ENCODE measurements at regions not wholly inside any gene's neighbourhood (a gene's known extent, or its start where the extent isn't known, plus 50 kb on each side); places are given as distances from the start of the nearest gene placed in this dataset.

DNA sequence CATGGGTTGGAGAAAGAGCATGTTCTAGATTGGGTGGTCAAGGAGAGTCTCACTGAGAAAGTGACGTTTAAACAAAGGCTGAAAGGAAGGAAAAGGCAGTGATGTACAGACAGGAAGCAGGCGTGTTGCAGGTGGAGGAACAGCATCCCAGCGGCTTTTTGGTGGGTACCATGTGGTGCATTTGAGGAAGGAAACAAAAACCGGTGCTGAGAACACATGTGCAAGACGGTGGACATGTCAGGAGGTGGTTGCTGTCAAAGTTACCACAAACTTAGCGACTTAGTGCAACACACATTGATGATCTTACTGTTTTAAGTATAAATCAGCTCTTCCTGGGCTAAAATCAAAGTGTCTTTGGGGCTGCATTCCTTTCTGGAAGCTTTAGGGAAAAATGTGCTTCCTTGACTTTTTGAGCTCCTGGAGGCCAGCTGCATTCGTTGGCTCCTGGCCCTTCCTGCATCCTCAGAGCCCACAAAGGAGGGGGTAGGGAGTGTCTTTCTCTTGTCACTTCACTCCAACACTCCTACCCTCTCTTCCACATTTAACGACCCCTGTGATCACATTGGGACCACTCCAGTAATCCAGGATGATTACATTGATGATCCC, 380.6 kb downstream of the FBXO15 start:
- DNase-seq (ENCODE audit: low spot score), result no peak
- in situ Hi-C loops (cut with HindIII; ENCODE audit: low sequenced_read_pairs), result no loop called here

GRCh38 chr18:73758446-73758845, 389.2 kb downstream of the FBXO15 start:
- no peak for DNase-seq (ENCODE audit: low spot score)
- in situ Hi-C loops (cut with HindIII; ENCODE audit: low sequenced_read_pairs), result no loop called here

DNA sequence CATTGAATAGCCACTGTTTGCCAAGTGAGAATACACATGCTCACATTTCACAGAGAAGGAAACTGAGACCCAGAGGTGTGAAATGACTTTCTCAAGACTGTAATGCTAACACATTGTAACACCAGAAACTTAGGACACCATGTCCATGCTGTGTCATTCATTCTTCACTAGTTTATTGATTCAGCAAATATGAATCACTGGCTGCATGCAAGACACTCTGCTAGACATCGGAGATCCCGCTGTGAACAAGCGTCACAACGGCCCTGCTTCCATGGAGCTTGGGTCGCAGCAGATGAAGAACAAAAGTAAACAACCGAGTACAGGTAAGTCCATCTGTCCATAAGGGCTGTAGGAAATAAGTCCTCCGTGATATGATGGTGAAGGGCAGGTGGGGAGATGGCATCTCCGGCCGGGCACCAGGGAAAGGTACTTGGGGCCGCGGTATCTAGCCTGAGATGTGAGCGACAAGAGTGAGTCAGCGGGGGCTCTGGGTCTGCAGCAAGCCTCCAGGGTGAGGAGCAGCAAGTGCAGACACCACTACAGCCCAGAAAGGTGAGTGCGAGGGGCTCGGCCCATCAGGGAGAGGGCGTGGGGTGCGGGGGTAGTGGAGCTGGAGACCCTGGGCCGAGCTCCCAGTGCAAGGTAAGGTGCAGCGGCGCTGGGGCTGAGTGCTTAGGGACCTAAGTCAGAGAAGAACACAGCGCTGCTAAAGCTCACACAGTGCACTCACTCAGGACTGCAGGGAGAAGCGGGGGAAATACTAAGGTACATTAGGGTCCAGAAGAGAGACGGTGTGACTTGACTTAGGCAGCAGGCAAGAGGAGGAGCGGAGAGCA, 391.2 kb downstream of the FBXO15 start:
- no peak for DNase-seq (ENCODE audit: low spot score)
- in situ Hi-C loops (cut with HindIII; ENCODE audit: low sequenced_read_pairs), result no loop called here

- DNase-seq (ENCODE audit: low spot score), result no peak
- in situ Hi-C loops (cut with HindIII; ENCODE audit: low sequenced_read_pairs), result no loop called here
Measured at GRCh38 chr18:73752965-73753364, 394.7 kb downstream of the FBXO15 start.

GRCh38 chr18:73752546-73752945, 395.1 kb downstream of the FBXO15 start:
- in situ Hi-C loops (cut with HindIII; ENCODE audit: low sequenced_read_pairs), result no loop called here
- DNase-seq (ENCODE audit: low spot score), result no peak

- DNase-seq (ENCODE audit: low spot score), result no peak
- in situ Hi-C loops (cut with HindIII; ENCODE audit: low sequenced_read_pairs), result no loop called here
Measured at GRCh38 chr18:73750052-73750451, 397.6 kb downstream of the FBXO15 start.

GRCh38 chr18:73749304-73749703, 398.3 kb downstream of the FBXO15 start:
- in situ Hi-C loops (cut with HindIII; ENCODE audit: low sequenced_read_pairs), result no loop called here
- DNase-seq (ENCODE audit: low spot score), result no peak

- DNase-seq (ENCODE audit: low spot score), result no peak
- in situ Hi-C loops (cut with HindIII; ENCODE audit: low sequenced_read_pairs), result no loop called here
Measured at GRCh38 chr18:73748731-73749130, 398.9 kb downstream of the FBXO15 start.

- in situ Hi-C loops (cut with HindIII; ENCODE audit: low sequenced_read_pairs), result no loop called here
- DNase-seq (ENCODE audit: low spot score), result no peak
Measured at GRCh38 chr18:73746101-73746500, 401.5 kb downstream of the FBXO15 start.

GRCh38 chr18:73742957-73743356, 404.7 kb downstream of the FBXO15 start:
- in situ Hi-C loops (cut with HindIII; ENCODE audit: low sequenced_read_pairs), result no loop called here
- DNase-seq (ENCODE audit: low spot score), result no peak

DNA sequence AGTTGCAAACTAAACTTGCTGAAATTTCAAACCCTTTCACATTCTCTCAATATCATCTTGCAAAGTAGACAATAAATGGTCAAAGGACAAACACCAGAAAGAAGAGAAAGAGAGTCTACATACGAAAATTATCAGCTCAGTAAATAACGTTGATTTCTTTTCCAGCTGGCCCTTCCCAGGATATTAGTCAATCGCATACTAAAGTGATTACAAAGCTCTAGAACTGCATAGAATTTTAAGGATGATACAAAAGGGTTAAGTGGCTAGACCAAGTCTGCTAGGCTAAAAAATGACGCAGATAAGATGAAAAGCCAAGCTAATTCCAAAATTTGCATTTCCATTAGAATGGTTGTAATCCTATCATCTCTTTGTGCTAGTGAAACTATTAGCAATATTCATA, 405.7 kb downstream of the FBXO15 start:
- no peak for DNase-seq (ENCODE audit: low spot score)
- in situ Hi-C loops (cut with HindIII; ENCODE audit: low sequenced_read_pairs), result no loop called here

- in situ Hi-C loops (cut with HindIII; ENCODE audit: low sequenced_read_pairs), result no loop called here
- no peak for DNase-seq (ENCODE audit: low spot score)
Measured at GRCh38 chr18:73739098-73739497, 408.5 kb downstream of the FBXO15 start.

DNA sequence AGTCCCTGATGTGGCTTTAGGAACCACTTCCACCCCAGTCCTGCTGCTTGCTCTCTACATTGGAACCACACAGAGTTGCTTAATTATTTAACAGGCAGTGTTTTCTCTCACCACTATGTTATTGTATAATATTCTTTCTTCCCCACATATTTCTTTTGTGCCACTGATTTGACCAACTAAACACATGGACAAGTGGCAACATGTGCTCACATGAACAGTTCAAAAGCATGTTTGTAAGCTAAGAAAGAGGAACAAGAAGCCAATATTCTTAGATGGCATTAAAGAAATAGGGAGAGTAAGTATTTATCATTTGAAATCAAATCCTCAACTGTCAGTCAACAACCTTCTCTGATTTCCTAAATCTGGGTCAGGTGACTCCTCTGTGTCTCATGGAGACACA, 409.6 kb downstream of the FBXO15 start:
- in situ Hi-C loops (cut with HindIII; ENCODE audit: low sequenced_read_pairs), result no loop called here

DNA sequence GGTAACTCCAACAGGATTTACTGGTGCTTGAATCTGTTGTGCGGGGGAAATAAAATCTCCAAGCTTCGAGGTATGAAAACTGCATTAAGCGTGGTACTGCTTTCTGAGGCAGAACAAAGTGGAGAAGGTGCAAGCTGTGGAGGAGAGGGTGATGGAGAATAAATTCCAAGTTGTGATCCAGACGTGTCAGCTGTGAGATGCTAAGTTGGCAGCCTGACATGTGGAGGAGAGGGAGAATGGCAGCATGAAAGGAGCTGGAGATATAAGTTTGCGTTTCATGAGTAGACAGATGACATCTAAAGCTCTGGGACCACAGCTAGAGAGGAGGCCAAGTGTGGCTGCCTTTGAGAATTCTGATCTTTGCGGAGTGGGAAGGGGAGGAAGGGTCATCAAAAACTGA, 411.8 kb downstream of the FBXO15 start:
- DNase-seq (ENCODE audit: low spot score), result no peak
- in situ Hi-C loops (cut with HindIII; ENCODE audit: low sequenced_read_pairs), result no loop called here

More for the DNA sequence above, 409.6 kb downstream of the FBXO15 start:
- DNase-seq (ENCODE audit: low spot score), result no peak

DNA sequence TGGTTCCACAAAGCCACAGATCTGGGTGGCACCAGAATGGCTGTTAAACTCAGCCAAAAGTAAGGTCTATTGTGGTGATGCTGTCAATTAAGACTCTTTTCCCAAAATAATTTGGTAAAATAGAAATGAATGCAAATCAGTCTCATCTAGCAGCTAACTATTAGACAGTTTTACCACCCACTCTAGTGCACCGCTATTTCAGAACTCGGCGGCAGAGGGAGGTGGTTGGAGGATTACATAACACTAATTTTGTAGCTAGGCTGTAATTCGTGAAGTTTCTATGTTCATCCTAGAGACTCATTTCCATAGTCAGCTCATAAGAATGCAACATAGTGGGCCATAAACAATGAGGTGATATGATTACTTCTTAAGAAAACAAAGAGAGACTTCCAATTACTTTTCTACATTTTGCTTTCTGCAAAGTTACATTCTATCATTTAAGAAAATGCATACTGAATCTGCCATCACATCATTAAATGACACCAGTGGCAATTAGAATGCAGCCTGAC, 413.8 kb downstream of the FBXO15 start:
- no peak for DNase-seq (ENCODE audit: low spot score)
- in situ Hi-C loops (cut with HindIII; ENCODE audit: low sequenced_read_pairs), result no loop called here

GRCh38 chr18:73733376-73733775, 414.3 kb downstream of the FBXO15 start:
- in situ Hi-C loops (cut with HindIII; ENCODE audit: low sequenced_read_pairs), result no loop called here
- DNase-seq (ENCODE audit: low spot score), result no peak

DNA sequence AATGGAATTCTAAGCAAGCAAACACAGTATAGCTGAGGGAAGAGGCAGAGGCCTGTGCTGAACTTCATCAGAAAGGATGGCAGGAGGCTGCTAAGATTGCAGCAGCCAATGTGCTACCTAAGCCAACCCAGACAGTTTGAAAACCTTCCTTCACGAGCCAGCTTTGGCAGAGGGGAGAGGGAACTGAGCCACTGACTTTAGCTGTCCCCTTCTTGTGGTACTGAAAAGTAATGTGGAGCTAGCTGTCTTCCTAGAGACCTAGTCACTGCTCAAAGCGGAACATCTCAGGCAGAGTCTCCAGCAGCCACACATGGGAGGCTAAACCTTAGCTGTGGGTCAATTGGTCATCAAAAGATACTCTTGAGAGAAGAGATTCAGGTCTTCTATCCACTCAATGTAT, 419.0 kb downstream of the FBXO15 start:
- in situ Hi-C loops (cut with HindIII; ENCODE audit: low sequenced_read_pairs), result no loop called here
- DNase-seq (ENCODE audit: low spot score), result no peak

DNA sequence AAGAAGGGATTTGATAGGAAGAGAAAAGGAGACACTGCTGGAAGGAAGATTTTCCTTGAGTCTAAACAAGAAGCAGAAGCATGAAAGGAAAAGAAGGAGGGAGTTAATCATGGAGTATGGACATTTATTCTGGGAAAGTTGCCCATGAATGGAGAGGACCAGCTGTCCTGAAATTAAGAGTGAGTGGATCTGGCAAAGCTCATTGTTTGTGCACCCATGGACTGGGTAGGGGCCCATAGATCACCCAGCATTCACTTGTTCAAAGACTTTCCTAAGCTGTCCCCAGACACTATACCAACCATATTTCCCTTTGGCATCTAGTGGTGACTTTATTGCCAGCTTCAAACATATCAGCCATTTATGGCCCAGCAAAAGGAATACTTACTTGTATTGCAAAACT, 422.7 kb downstream of the FBXO15 start:
- in situ Hi-C loops (cut with HindIII; ENCODE audit: low sequenced_read_pairs), result no loop called here
- peak; percentile 23 for DNase-seq (ENCODE audit: low spot score)

- in situ Hi-C loops (cut with HindIII; ENCODE audit: low sequenced_read_pairs), result no loop called here
- DNase-seq (ENCODE audit: low spot score), result no peak
Measured at GRCh38 chr18:73719611-73720010, 428.0 kb downstream of the FBXO15 start.

DNA sequence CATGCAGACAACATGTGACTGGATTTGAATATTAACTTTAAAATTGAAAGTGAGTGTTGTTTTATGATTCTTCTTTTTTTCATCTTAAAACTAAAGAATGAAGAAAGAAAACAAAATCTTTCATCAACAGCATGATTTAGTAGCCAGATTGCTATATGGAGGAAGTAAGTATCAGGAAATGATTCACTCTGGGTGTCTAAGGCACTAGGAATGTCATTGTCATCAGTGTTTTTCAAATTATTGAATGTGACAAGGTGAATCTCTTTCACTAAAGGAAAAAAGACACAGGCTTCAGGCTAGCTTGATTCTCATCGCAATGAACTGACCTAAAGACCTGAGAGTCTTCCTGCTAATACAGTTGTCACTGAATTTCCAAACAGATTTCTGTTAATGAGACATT, 430.1 kb downstream of the FBXO15 start:
- DNase-seq (ENCODE audit: low spot score), result no peak
- in situ Hi-C loops (cut with HindIII; ENCODE audit: low sequenced_read_pairs), result no loop called here

DNA sequence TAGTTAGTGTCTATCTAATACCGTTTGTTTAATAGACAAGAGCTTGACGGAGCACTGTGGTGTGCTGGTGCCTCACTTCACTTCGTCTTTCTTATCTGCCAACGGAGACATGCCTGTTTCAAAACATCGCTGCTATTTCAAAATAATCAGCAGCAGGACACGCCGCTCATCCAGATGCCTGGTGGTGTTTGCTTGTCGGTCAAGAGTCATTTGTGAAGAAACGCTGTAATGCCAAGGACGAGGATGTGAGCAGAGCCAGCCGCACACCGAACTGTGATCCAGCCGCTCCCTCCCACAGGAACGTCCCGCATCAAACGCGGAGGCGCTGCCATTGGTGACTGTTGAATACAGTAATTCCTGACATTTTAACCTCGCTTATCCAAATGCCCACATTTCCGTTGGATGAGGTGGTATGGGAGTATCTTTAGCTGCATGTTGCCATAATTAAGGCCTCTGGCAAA, 432.4 kb downstream of the FBXO15 start:
- DNase-seq (ENCODE audit: low spot score), result no peak
- in situ Hi-C loops (cut with HindIII; ENCODE audit: low sequenced_read_pairs), result no loop called here
